ENCODE measurements at regions not wholly inside any gene's neighbourhood (a gene's known extent, or its start where the extent isn't known, plus 50 kb on each side); places are given as distances from the start of the nearest gene placed in this dataset.

GRCh38 chr5:9903801-9904200, 273.6 kb upstream of the TAS2R1 start:
- no peaks in the 10 kb centered on the region for H4K20me1 ChIP-seq (ENCODE audit: insufficient read depth)
- no peak for DNase-seq (ENCODE audit: low read depth, low spot score)
- H3K27me3 ChIP-seq (ENCODE audit: insufficient read depth, low read length) = no peaks in the 10 kb centered on the region
- no peaks in the 10 kb centered on the region for H3K9me3 ChIP-seq (ENCODE audit: control insufficient read depth in 1 of 2, insufficient read depth in 1 of 2, low read depth in 1 of 2, low read length in 2 of 2)
- no peak for ATAC-seq
- no peaks in the 10 kb centered on the region for H3K4me1 ChIP-seq (ENCODE audit: control insufficient read depth in 1 of 2, insufficient read depth in 2 of 2, low read length in 2 of 2)
- H3K79me2 ChIP-seq (ENCODE audit: insufficient read depth, low read length) = no peaks in the 10 kb centered on the region
- H3K36me3 ChIP-seq (ENCODE audit: control insufficient read depth in 1 of 2, insufficient read depth in 2 of 2, low read length in 2 of 2) = no peaks in the 10 kb centered on the region; a peak in 1 of 4 replicates
- no TSS peak for BruUV-seq (replicated peaks)
- no peak for TF ChIP-seq YY1 (IDR thresholded peaks at IDR 0.05; ENCODE audit: extremely low read depth, insufficient replicate concordance, low read depth, low read length)
- TF ChIP-seq REST (IDR thresholded peaks at IDR 0.05; ENCODE audit: low read depth) = no peak
- no peak for TF ChIP-seq SIN3A (IDR thresholded peaks at IDR 0.05; ENCODE audit: low read depth)
- TF ChIP-seq TCF7L2 (IDR thresholded peaks at IDR 0.05; ENCODE audit: borderline replicate concordance, extremely low read depth, insufficient read depth, insufficient read length) = no peak
- no peak for TF ChIP-seq POLR2AphosphoS5 (IDR thresholded peaks at IDR 0.05; ENCODE audit: low read depth, low read length)
- no peak for TF ChIP-seq ZNF274 (IDR thresholded peaks at IDR 0.05; ENCODE audit: low read depth, low read length)
- no peak for TF ChIP-seq ZBTB33 (IDR thresholded peaks at IDR 0.05; ENCODE audit: extremely low read depth, insufficient replicate concordance, low read length)
- TF ChIP-seq CTCF (IDR thresholded peaks at IDR 0.05 in 2 of 3, conservative IDR thresholded peaks at IDR 0.05 in 1 of 3; ENCODE audit: borderline replicate concordance in 1 of 3, insufficient read depth in 1 of 3, low read depth in 2 of 3, low read length in 2 of 3) = no peak
- TF ChIP-seq ELF1 (IDR thresholded peaks at IDR 0.05; ENCODE audit: borderline replicate concordance, low read depth) = no peak
- no peak for TF ChIP-seq CBX3 (IDR thresholded peaks at IDR 0.05; ENCODE audit: low read depth)
- TF ChIP-seq FOSL1 (IDR thresholded peaks at IDR 0.05; ENCODE audit: low read depth) = no peak
- no peaks in the 10 kb centered on the region for H3K9me2 ChIP-seq (ENCODE audit: insufficient read depth)
- H2AFZ ChIP-seq (ENCODE audit: low read depth, low read length, poor library complexity, severe bottlenecking) = no peak overlapping the region
- H3K4me2 ChIP-seq (ENCODE audit: low read length) = no peak overlapping the region
- H3K4me3 ChIP-seq (replicated peaks in 1 of 2; ENCODE audit: low read depth in 1 of 2, low read length in 2 of 2) = no peak overlapping the region
- intact Hi-C loops (cut with micrococcal nuclease) = no loop called here
- ChIA-PET POLR2A (no interaction called here), RAD21 (ENCODE audit: low non-redundant PET in 1 of 2, low total read pairs in 2 of 2, uncharacterized antibody in 2 of 2, unreplicated experiment in 2 of 2) (interaction anchor here in 1 of 2 experiments (0.6 kb wide), 1 partner anchor 208 kb away, joined by 3 read pairs; no protein-coding TSS in a partner anchor), CTCF (no interaction called here)
- H3K9ac ChIP-seq (ENCODE audit: low read length) = no peak overlapping the region
- H3K27ac ChIP-seq (ENCODE audit: low read depth, low read length) = no peak overlapping the region
